GM20000 (cell line): ENCODE measurements at regions not wholly inside any gene's neighbourhood (a gene's known extent, or its start where the extent isn't known, plus 50 kb on each side); places are given as distances from the start of the nearest gene placed in this dataset.

Experiments used
- DNase-seq: peaks from one replicate; pipeline ENCODE4 v3.0.0; 2012; ENCODE audit warnings: low spot score
- CTCF ChIP-seq: IDR thresholded peaks from 2 replicates; pipeline ENCODE4 v1.5.1; 2012; ENCODE audit warnings: mild to moderate bottlenecking, control low read depth; ENCODE audit errors: extremely low read depth, missing control alignments

GRCh38 chr2:216287251-216287650, 85.0 kb downstream of the MARCHF4 start:
- DNase-seq: no peak
- no peak for TF ChIP-seq CTCF

DNA sequence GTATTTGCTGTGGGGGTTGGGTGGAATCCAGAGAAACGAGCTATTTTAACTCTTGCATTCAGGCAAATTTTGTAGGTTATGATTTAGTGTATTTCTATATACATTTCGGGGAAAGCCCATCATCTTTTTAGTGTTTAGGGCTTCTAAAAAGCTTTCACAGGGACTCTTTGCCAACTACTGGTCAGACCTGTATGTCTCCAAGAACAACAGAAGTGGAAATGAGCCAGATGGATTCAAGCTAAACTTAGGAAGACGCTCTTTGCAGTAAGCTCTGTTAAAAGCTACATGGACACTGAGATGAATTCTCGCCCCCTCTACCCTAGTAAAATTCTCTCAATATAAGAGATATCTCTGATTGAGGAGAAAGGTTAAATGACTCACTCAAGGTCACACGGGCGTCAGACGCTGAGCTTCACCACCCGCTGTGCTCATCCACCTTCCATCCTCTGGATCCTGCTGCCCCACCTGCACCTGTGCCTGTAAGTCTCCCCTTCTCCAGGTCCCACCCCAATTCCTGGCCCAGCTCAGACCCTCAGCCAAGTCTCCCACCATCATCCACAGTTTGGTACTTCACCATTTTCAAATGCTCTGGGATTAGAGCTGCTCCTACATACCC, 85.6 kb downstream of the MARCHF4 start:
- DNase-seq: no peak

DNA sequence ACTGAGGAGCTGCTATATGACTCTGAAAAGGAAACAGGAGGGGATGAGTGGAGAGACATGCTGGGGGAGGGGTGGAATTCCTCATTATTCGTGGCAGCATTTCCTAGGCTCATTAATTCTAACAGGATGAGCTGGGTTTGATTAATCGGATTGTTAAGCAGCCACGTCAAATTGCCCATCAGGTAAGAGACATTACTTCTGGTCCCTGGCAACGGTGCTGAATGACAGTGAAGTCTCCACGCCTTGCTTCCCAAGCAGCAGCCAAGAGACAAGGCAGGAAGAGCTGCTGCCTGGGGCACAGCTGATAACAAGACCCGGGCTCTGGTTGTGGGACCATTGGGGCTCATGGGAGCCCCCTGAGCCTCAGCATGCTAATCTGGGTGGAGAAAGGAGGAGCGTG, 86.6 kb downstream of the MARCHF4 start:
- no peak for DNase-seq
- no peak for TF ChIP-seq CTCF

More for the DNA sequence above, 85.6 kb downstream of the MARCHF4 start:
- no peak for TF ChIP-seq CTCF

DNA sequence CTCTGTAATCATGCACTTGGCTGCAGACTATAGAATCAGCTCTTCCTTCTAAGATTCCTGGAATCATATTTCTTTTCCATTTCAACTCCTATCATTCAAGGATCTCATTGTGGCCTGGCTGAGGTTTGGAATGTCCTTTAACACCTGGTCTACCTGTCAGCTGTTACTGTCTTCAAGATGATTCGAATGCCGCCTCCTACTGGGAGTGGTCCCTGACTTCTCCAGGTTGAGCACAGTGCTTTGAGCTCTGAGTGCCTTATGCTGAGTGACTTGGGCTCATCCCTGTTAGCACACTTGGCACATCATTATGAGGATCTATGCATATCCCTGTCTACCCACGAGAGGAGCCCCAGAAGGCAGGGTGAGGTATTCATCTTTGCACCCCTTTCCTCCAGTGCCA, 87.6 kb downstream of the MARCHF4 start:
- DNase-seq: no peak
- no peak for TF ChIP-seq CTCF

GRCh38 chr2:216283038-216283900, 89.0 kb downstream of the MARCHF4 start:
- DNase-seq: peak; percentile 57

DNA sequence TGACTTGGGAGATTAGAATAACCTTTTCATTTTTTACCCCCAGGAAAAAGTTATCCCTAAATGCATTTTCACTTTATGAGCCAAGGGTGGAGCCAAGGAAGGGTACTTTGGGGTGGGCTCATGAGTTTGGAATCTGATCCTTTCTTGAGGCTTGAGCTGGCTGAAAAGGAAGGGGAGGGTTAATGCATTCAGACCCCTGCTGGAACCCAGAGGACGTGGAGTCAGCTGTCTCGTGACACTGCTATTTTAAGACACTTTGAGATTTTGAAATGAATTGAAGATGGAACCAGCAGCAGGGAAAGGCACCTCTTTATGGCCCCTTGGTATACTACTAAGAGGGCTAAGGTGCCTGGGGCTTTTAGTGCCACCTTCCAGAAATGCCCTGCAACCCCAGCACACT, 90.4 kb downstream of the MARCHF4 start:
- no peak for DNase-seq
- TF ChIP-seq CTCF: no peak

More at GRCh38 chr2:216283038-216283900, 89.0 kb downstream of the MARCHF4 start:
- TF ChIP-seq CTCF: peak; percentile 47

DNA sequence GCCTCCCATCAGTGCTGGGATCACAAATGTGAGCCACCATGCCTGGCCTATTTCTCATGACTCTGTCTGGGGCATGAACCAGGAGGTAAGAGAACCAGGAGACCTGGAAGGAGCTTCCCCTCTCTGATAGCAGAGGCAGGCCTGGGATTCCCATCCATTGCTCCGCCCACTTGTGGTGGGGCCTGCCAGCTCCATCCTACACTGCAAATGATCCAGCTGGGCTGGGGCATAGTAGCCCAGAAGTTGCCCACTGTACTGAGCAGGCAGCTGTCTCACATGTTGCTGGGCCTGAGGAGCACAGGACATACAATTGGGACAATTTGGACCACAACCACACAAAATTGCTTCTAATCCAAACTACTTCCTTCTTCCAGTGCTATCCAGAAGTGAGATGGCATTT, 91.0 kb downstream of the MARCHF4 start:
- TF ChIP-seq CTCF: no peak

More for the DNA sequence above, 91.0 kb downstream of the MARCHF4 start:
- no peak for DNase-seq
